RWPE1 (cell line): ENCODE measurements at regions not wholly inside any gene's neighbourhood (a gene's known extent, or its start where the extent isn't known, plus 50 kb on each side); places are given as distances from the start of the nearest gene placed in this dataset.
A peak's percentile ranks its signal among the peaks of the same experiment; 100 is the strongest.

Source experiments
- CTCF ChIA-PET: fragments of 350-600 bp; sonication (Branson Sonifier 250); formaldehyde crosslinking; extraction: SDS; loops from one replicate; lab custom pipeline; 2021; lab: Yijun Ruan, JAX
- POLR2A ChIA-PET: fragments of 400-600 bp; formaldehyde crosslinking; extraction: SDS; loops from one replicate; lab custom pipeline; 2020; ENCODE audit warnings: antibody characterized with exemption; ENCODE audit not compliant: low non-redundant PET; lab: Yijun Ruan, JAX
- DNase-seq: peaks from one replicate; pipeline ENCODE4 v3.0.0; 2012; ENCODE audit warnings: low spot score
- H3K27ac ChIP-seq: fragments of 450-650 bp; 2 replicates; pipeline ENCODE4 v1.5.1; 2017
- CTCF ChIP-seq: fragments of 450-650 bp; conservative IDR thresholded peaks from 2 replicates; pipeline ENCODE4 v1.5.1; 2017; ENCODE audit warnings: low read depth, mild to moderate bottlenecking

- no peak overlapping the region for H3K27ac ChIP-seq
- ChIA-PET POLR2A (no interaction called here), CTCF (interaction anchor here (0.5 to 1.5 kb wide), 14 partner anchors 13 to 882 kb away, joined by 3 to 5 read pairs (median 3); no protein-coding TSS in a partner anchor)
- peak; percentile 48 for DNase-seq
- peak; percentile 44 for TF ChIP-seq CTCF
Observed at GRCh38 chr1:177780096-177780700, 189.7 kb downstream of the SEC16B start.

- POLR2A ChIA-PET = no interaction called here
Observed at GRCh38 chr1:177779166-177779965, 190.5 kb downstream of the SEC16B start.

GRCh38 chr1:177775924-177776323 lies 193.9 kb downstream of the SEC16B start:
- no peak for DNase-seq
- TF ChIP-seq CTCF = no peak
- ChIA-PET CTCF (no interaction called here), POLR2A (no interaction called here)
- H3K27ac ChIP-seq = no peak overlapping the region

More at GRCh38 chr1:177779166-177779965, 190.5 kb downstream of the SEC16B start:
- no peak for DNase-seq
- H3K27ac ChIP-seq = no peak overlapping the region
- TF ChIP-seq CTCF = no peak
- CTCF ChIA-PET = interaction anchor here (1.0 to 1.5 kb wide), 3 partner anchors 19 to 881 kb away, joined by 3 to 4 read pairs (median 4); no protein-coding TSS in a partner anchor

DNA sequence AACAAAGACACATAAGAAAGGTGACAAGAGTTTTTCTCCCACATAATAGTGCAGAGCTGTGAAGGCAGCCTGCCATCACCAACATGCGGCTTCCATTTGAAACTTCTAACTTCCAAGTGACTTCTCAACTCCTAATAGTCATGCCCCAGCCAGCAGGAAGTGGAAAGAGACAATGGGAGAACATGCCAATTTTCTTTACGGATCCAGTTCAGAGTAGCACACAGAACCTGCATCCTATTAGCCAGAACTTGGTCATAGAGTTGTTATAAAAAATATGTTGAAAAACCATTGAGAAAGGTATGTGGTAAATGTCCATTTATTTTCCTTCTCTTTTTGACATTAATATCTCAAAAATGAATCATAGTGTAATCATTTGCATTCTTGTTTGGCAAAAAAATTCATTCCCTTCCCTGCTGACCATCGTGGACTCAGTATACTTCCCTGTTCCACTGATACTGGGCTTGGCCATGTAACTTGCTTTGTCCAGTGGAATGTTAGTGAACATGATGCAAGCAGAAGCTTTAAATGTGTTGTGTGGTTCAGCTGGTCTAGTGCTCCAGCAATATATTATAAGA lies 197.4 kb downstream of the SEC16B start:
- no peak for TF ChIP-seq CTCF
- CTCF ChIA-PET = no interaction called here
- no peak overlapping the region for H3K27ac ChIP-seq
- no peak for DNase-seq
- POLR2A ChIA-PET = no interaction called here

- ChIA-PET POLR2A (no interaction called here), CTCF (no interaction called here)
- no peak for TF ChIP-seq CTCF
- no peak overlapping the region for H3K27ac ChIP-seq
- DNase-seq = no peak
Observed at GRCh38 chr1:177771688-177772087, 198.2 kb downstream of the SEC16B start.

DNA sequence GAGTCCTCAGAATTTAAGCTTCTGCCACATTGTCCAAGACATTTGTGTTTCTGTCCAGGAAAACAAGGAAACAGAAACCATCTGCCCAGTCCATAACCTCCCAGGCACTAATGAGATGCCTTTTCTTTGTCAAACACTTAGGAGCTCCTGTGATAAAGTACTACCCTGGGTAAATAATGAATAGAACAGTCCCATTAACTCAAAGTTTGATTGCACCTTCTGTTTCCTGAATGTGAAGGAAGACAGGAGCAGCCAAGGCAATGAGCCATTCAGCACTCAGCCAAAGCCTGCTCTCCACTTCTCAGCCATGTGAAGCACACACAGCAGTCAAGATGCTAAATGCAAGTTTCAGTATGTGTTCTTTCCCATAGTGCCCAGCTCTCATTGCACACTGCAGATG lies 199.8 kb downstream of the SEC16B start:
- H3K27ac ChIP-seq = no peak overlapping the region
- TF ChIP-seq CTCF = no peak
- CTCF ChIA-PET = interaction anchor here (1.1 kb wide), 1 partner anchor 871 kb away, joined by 3 read pairs; no protein-coding TSS in a partner anchor
- DNase-seq = no peak
- POLR2A ChIA-PET = no interaction called here
